ENCODE measurements at regions not wholly inside any gene's neighbourhood (a gene's known extent, or its start where the extent isn't known, plus 50 kb on each side); places are given as distances from the start of the nearest gene placed in this dataset.

DNA sequence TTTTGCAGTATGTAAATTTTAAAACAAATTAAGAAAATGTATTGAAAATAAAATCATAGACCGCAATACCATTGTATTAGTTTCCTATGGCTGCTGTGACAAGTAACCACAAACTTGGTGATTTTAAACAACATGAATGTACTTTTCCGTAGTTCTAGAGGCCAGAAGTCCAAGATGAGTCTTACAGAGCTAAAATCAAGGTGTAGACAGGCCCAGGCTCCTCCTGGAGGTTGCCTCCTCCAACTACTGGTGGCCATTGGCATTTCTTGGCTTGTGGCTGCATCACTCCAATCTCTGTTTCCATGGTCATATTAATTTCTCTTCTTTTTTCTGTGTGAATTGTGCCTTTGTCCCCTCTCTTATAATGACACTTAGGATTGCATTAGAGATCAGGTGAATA lies 59.2 kb upstream of the ETAA1 start:
- TF ChIP-seq GATA2 (IDR thresholded peaks at IDR 0.05; ENCODE audit: low read depth, low read length): no peak
- TF ChIP-seq GATA3 (IDR thresholded peaks at IDR 0.05; ENCODE audit: low read depth, low read length): no peak

Data from SH-SY5Y (cell line).